IMR-90 (cell line): ENCODE measurements at regions not wholly inside any gene's neighbourhood (a gene's known extent, or its start where the extent isn't known, plus 50 kb on each side); places are given as distances from the start of the nearest gene placed in this dataset.

Experiments used
- CTCF ChIP-seq: conservative IDR thresholded peaks from 2 replicates; pipeline ENCODE4 v1.5.1; 2012; ENCODE audit warnings: mild to moderate bottlenecking, low read depth, low read length, improper control_type of control experiment
- ELK1 ChIP-seq: fragments of 150-350 bp; IDR thresholded peaks from 2 replicates; pipeline ENCODE4 v1.6.1; 2016; ENCODE audit warnings: low read depth, mild to moderate bottlenecking, low read length, moderate library complexity, borderline replicate concordance
- POLR2A ChIP-seq: IDR thresholded peaks from 2 replicates; pipeline ENCODE4 v1.6.1; 2012; ENCODE audit warnings: mild to moderate bottlenecking, low read depth, low read length
- RFX5 ChIP-seq: IDR thresholded peaks from 2 replicates; pipeline ENCODE4 v1.8.0; 2012; ENCODE audit warnings: low read depth, mild to moderate bottlenecking, low read length, moderate library complexity
- USF2 ChIP-seq: fragments of 150-350 bp; IDR thresholded peaks from 2 replicates; pipeline ENCODE4 v1.6.1; 2017; ENCODE audit warnings: mild to moderate bottlenecking, antibody characterized with exemption, low read length, low read depth

- TF ChIP-seq ELK1 (no peak), RFX5 (no peak), USF2 (no peak), CTCF (no peak), POLR2A (no peak)
These were observed 390.3 kb downstream of the GADD45G start for GRCh38 chr9:89994988-89995613.
